GM12892 (cell line): ENCODE measurements at regions not wholly inside any gene's neighbourhood (a gene's known extent, or its start where the extent isn't known, plus 50 kb on each side); places are given as distances from the start of the nearest gene placed in this dataset.

Experiments
- POLR2A ChIP-seq: IDR thresholded peaks from 2 replicates; pipeline ENCODE4 v1.6.1; 2011; ENCODE audit warnings: low read depth, low read length, control low read depth
- POLR2AphosphoS5 ChIP-seq: IDR thresholded peaks from 2 replicates; pipeline ENCODE4 v1.6.1; 2011; ENCODE audit warnings: low read depth, low read length, control low read depth
- TAF1 ChIP-seq: IDR thresholded peaks from 2 replicates; pipeline ENCODE4 v1.6.1; 2011; ENCODE audit warnings: low read depth, mild to moderate bottlenecking, control low read depth, low read length, borderline replicate concordance

DNA sequence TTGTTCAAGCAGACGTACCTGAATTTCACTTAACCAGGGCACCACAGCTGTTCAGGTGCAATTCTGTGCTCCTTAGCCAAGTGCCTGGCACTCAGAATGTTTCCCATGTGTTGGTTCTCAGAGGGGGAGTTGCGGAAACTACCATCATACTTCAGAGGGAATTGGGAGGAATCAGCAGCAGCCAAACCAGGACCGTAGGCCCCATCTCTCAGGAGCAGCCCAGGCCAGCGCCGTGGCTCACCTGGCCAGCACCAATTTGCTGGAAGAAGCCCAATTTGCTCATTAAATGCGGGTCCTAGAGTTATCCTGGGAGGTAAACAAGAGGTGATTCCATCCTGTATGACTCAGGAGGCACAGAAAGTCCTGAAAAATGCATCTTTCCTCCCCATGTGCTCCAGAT lies 435.4 kb downstream of the BRD1 start:
- TF ChIP-seq POLR2A (no peak), TAF1 (no peak), POLR2AphosphoS5 (no peak)
